IPS DF 6.9 (cell line): ENCODE measurements at regions not wholly inside any gene's neighbourhood (a gene's known extent, or its start where the extent isn't known, plus 50 kb on each side); places are given as distances from the start of the nearest gene placed in this dataset.

Source experiments
- DNase-seq: peaks from one replicate; pipeline ENCODE4 v3.0.0-alpha.2; 2013; ENCODE audit warnings: low read depth, low spot score
- H3K27ac ChIP-seq: one replicate; pipeline ENCODE4 v1.5.1; 2013; ENCODE audit warnings: low read length, control low read depth
- H3K27me3 ChIP-seq: 2 replicates; pipeline ENCODE4 v1.6.1; 2013; ENCODE audit warnings: mild to moderate bottlenecking, low read length; ENCODE audit not compliant: control insufficient read depth, insufficient read depth
- H3K36me3 ChIP-seq: 2 replicates; pipeline ENCODE4 v1.6.1; 2013; ENCODE audit warnings: low read length; ENCODE audit not compliant: control insufficient read depth, insufficient read depth
- H3K4me1 ChIP-seq: 2 replicates; pipeline ENCODE4 v1.6.1; 2013; ENCODE audit warnings: low read length; ENCODE audit not compliant: control insufficient read depth, insufficient read depth
- H3K4me3 ChIP-seq: 2 replicates; pipeline ENCODE4 v1.5.1; 2013; ENCODE audit warnings: mild to moderate bottlenecking, low read length
- H3K9me3 ChIP-seq: 2 replicates; pipeline ENCODE4 v1.6.1; 2013; ENCODE audit warnings: low read length, inconsistent platforms; ENCODE audit not compliant: control insufficient read depth, insufficient read depth
- whole genome bisulfite sequencing: extraction: QIAGEN DNeasy Blood & Tissue Kit; methylation state at CpG from one replicate; pipeline ENCODE4 v1.1.7; 2013; ENCODE audit warnings: mixed read lengths, missing lambda C conversion rate; ENCODE audit not compliant: insufficient read length, insufficient coverage; 5-methylcytosine and 5-hydroxymethylcytosine counted together

- Histone ChIP-seq H3K27ac (no peak overlapping the region), H3K36me3 (no peaks in the 10 kb centered on the region), H3K4me3 (no peak overlapping the region), H3K4me1 (no peaks in the 10 kb centered on the region), H3K27me3 (no peaks in the 10 kb centered on the region), H3K9me3 (no peaks in the 10 kb centered on the region)
- DNase-seq: no peak
- WGBS: no CpG with 5 or more reads among the region's 2 CpGs
These were observed 311.3 kb upstream of the EMCN start for GRCh38 chr4:100828986-100829685.

GRCh38 chr4:100828364-100828763 is 310.5 kb upstream of the EMCN start:
- WGBS: no CpG with 5 or more reads among the region's 3 CpGs
- no peaks in the 10 kb centered on the region for H3K27me3 ChIP-seq
- H3K36me3 ChIP-seq: no peaks in the 10 kb centered on the region
- no peak overlapping the region for H3K27ac ChIP-seq
- DNase-seq: no peak
- no peaks in the 10 kb centered on the region for H3K9me3 ChIP-seq
- H3K4me1 ChIP-seq: no peaks in the 10 kb centered on the region
- no peak overlapping the region for H3K4me3 ChIP-seq

- no peaks in the 10 kb centered on the region for H3K36me3 ChIP-seq
- H3K27ac ChIP-seq: no peak overlapping the region
- no peak for DNase-seq
- no peaks in the 10 kb centered on the region for H3K9me3 ChIP-seq
- H3K4me3 ChIP-seq: no peak overlapping the region
- no peaks in the 10 kb centered on the region for H3K4me1 ChIP-seq
- no peaks in the 10 kb centered on the region for H3K27me3 ChIP-seq
These were observed 309.9 kb upstream of the EMCN start for GRCh38 chr4:100827756-100828155.

- H3K27ac ChIP-seq: no peak overlapping the region
These were observed 309.2 kb upstream of the EMCN start for GRCh38 chr4:100826808-100827548.

GRCh38 chr4:100826067-100826466 is 308.2 kb upstream of the EMCN start:
- Histone ChIP-seq H3K27me3 (no peaks in the 10 kb centered on the region), H3K4me3 (no peak overlapping the region), H3K27ac (no peak overlapping the region), H3K36me3 (no peaks in the 10 kb centered on the region), H3K9me3 (no peaks in the 10 kb centered on the region), H3K4me1 (no peaks in the 10 kb centered on the region)
- no peak for DNase-seq

More at GRCh38 chr4:100826808-100827548, 309.2 kb upstream of the EMCN start:
- WGBS: no CpG with 5 or more reads among the region's 7 CpGs
- Histone ChIP-seq H3K4me3 (no peak overlapping the region), H3K4me1 (no peaks in the 10 kb centered on the region), H3K27me3 (no peaks in the 10 kb centered on the region), H3K36me3 (no peaks in the 10 kb centered on the region), H3K9me3 (no peaks in the 10 kb centered on the region)
- no peak for DNase-seq

- H3K4me1 ChIP-seq: no peaks in the 10 kb centered on the region
These were observed 306.1 kb upstream of the EMCN start for GRCh38 chr4:100823993-100824323.

GRCh38 chr4:100823066-100823992 is 305.5 kb upstream of the EMCN start:
- Histone ChIP-seq H3K27me3 (no peaks in the 10 kb centered on the region), H3K27ac (no peak overlapping the region), H3K4me3 (no peak overlapping the region), H3K9me3 (no peaks in the 10 kb centered on the region), H3K4me1 (no peaks in the 10 kb centered on the region), H3K36me3 (no peaks in the 10 kb centered on the region)
- DNase-seq: no peak
- no CpG with 5 or more reads among the region's 4 CpGs for WGBS

More at GRCh38 chr4:100823993-100824323, 306.1 kb upstream of the EMCN start:
- Histone ChIP-seq H3K36me3 (no peaks in the 10 kb centered on the region), H3K27ac (no peak overlapping the region), H3K27me3 (no peaks in the 10 kb centered on the region), H3K9me3 (no peaks in the 10 kb centered on the region), H3K4me3 (no peak overlapping the region)
- DNase-seq: no peak

- Histone ChIP-seq H3K27me3 (no peaks in the 10 kb centered on the region), H3K4me3 (no peak overlapping the region), H3K9me3 (no peaks in the 10 kb centered on the region), H3K4me1 (no peaks in the 10 kb centered on the region), H3K36me3 (no peaks in the 10 kb centered on the region), H3K27ac (no peak overlapping the region)
- no CpG with 5 or more reads among the region's 3 CpGs for whole genome bisulfite sequencing
- DNase-seq: no peak
These were observed 302.4 kb upstream of the EMCN start for GRCh38 chr4:100820249-100820648.

- DNase-seq: no peak
- H3K27me3 ChIP-seq: no peaks in the 10 kb centered on the region
- no peaks in the 10 kb centered on the region for H3K9me3 ChIP-seq
- no peak overlapping the region for H3K4me3 ChIP-seq
- H3K4me1 ChIP-seq: no peaks in the 10 kb centered on the region
- no peaks in the 10 kb centered on the region for H3K36me3 ChIP-seq
- WGBS: no CpG with 5 or more reads among the region's 5 CpGs
- no peak overlapping the region for H3K27ac ChIP-seq
These were observed 301.7 kb upstream of the EMCN start for GRCh38 chr4:100819505-100819904.

- no peaks in the 10 kb centered on the region for H3K9me3 ChIP-seq
These were observed 298.7 kb upstream of the EMCN start for GRCh38 chr4:100816436-100817045.

More at GRCh38 chr4:100816436-100817045, 298.7 kb upstream of the EMCN start:
- no peak for DNase-seq
- H3K4me3 ChIP-seq: no peak overlapping the region
- H3K36me3 ChIP-seq: no peaks in the 10 kb centered on the region
- H3K27ac ChIP-seq: no peak overlapping the region
- H3K27me3 ChIP-seq: no peaks in the 10 kb centered on the region
- no peaks in the 10 kb centered on the region for H3K4me1 ChIP-seq
- WGBS: no CpG with 5 or more reads among the region's 2 CpGs
